Calu3 (cell line): ENCODE measurements at regions not wholly inside any gene's neighbourhood (a gene's known extent, or its start where the extent isn't known, plus 50 kb on each side); places are given as distances from the start of the nearest gene placed in this dataset.

Experiments used
- BruUV-seq: library from RNA; stranded (reverse); fragments of 400-500 nt; replicated peaks from 2 replicates; lab custom pipeline; 2021; lab: Mats Ljungman, UMichigan
- CTCF ChIA-PET: fragments of 300-600 bp; sonication (Branson Sonifier 250); formaldehyde crosslinking; loops from one replicate; lab custom pipeline; 2022; ENCODE audit warnings: antibody characterized with exemption; lab: Charles Lee
- DNase-seq: peaks from one replicate; pipeline ENCODE4 v3.0.0; 2022
- H3K27ac Mint-ChIP-seq: one replicate; pipeline ENCODE4 v1.8.0; 2022; ENCODE audit warnings: mixed read lengths; ENCODE audit not compliant: unreplicated experiment
- H3K27me3 Mint-ChIP-seq: one replicate; pipeline ENCODE4 v1.8.0; 2022; ENCODE audit warnings: mixed read lengths; ENCODE audit not compliant: unreplicated experiment
- H3K36me3 Mint-ChIP-seq: one replicate; pipeline ENCODE4 v1.8.0; 2022; ENCODE audit warnings: mild to moderate bottlenecking, moderate library complexity, mixed read lengths; ENCODE audit not compliant: insufficient read depth, unreplicated experiment
- H3K4me1 Mint-ChIP-seq: one replicate; pipeline ENCODE4 v1.8.0; 2022; ENCODE audit warnings: mild to moderate bottlenecking, low read depth, mixed read lengths; ENCODE audit not compliant: unreplicated experiment
- H3K4me3 Mint-ChIP-seq: one replicate; pipeline ENCODE4 v1.8.0; 2022; ENCODE audit warnings: mild to moderate bottlenecking, low read depth, moderate library complexity, mixed read lengths; ENCODE audit not compliant: unreplicated experiment
- H3K9me3 Mint-ChIP-seq: one replicate; pipeline ENCODE4 v1.8.0; 2022; ENCODE audit warnings: low read depth, mixed read lengths; ENCODE audit not compliant: unreplicated experiment
- intact Hi-C: fragments of 100-400 bp; cut with micrococcal nuclease; formaldehyde crosslinking; loops from one replicate; pipeline ENCODE4 v1.10.0; 2022; ENCODE audit not compliant: unreplicated experiment
- TF ChIP-seq, protein P1 (sequence below): fragments of 200-600 bp; IDR thresholded peaks from one replicate; pipeline ENCODE4 v1.8.0; 2022; ENCODE audit warnings: antibody characterized with exemption; ENCODE audit not compliant: unreplicated experiment

DNA sequence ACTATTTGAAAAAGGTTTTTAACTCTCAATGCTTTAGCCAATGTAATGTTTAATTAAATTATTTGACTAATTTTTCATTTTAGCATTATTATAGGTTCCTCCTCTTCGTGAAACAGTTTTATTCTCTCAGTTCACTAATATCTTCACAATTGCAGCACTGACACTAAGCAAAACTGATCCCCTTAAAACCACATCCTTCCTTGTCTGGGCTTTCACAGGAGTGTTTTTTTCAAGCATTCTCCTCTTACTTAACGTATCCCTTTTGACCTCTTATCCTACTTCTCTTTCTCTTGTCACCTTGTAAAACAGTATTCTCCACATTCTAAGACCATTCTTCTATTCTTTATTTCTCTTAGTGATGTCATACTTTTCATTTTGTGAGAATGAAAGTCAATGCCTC is 112.8 kb downstream of the DSC3 start:
- no TSS peak for BruUV-seq
- TF ChIP-seq, protein P1, sequence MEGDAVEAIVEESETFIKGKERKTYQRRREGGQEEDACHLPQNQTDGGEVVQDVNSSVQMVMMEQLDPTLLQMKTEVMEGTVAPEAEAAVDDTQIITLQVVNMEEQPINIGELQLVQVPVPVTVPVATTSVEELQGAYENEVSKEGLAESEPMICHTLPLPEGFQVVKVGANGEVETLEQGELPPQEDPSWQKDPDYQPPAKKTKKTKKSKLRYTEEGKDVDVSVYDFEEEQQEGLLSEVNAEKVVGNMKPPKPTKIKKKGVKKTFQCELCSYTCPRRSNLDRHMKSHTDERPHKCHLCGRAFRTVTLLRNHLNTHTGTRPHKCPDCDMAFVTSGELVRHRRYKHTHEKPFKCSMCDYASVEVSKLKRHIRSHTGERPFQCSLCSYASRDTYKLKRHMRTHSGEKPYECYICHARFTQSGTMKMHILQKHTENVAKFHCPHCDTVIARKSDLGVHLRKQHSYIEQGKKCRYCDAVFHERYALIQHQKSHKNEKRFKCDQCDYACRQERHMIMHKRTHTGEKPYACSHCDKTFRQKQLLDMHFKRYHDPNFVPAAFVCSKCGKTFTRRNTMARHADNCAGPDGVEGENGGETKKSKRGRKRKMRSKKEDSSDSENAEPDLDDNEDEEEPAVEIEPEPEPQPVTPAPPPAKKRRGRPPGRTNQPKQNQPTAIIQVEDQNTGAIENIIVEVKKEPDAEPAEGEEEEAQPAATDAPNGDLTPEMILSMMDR = no peak
- no peak for DNase-seq
- Mint-ChIP-seq H3K27me3 (no peaks in the 10 kb centered on the region), H3K27ac (no peak overlapping the region), H3K9me3 (no peaks in the 10 kb centered on the region), H3K4me1 (peaks cover 8% of the 10 kb centered on the region), H3K4me3 (no peak overlapping the region), H3K36me3 (no peaks in the 10 kb centered on the region)
- CTCF ChIA-PET = no interaction called here
- intact Hi-C loops = no loop called here

GRCh38 chr18:30929065-30929464 is 113.5 kb downstream of the DSC3 start:
- TF ChIP-seq, protein P1 = no peak
- H3K27ac Mint-ChIP-seq = no peak overlapping the region
- no peaks in the 10 kb centered on the region for H3K9me3 Mint-ChIP-seq
- intact Hi-C loops = no loop called here
- no TSS peak for BruUV-seq
- no peaks in the 10 kb centered on the region for H3K27me3 Mint-ChIP-seq
- no peak overlapping the region for H3K4me3 Mint-ChIP-seq
- peaks cover 8% of the 10 kb centered on the region for H3K4me1 Mint-ChIP-seq
- no peak for DNase-seq
- H3K36me3 Mint-ChIP-seq = no peaks in the 10 kb centered on the region
- CTCF ChIA-PET = no interaction called here

DNA sequence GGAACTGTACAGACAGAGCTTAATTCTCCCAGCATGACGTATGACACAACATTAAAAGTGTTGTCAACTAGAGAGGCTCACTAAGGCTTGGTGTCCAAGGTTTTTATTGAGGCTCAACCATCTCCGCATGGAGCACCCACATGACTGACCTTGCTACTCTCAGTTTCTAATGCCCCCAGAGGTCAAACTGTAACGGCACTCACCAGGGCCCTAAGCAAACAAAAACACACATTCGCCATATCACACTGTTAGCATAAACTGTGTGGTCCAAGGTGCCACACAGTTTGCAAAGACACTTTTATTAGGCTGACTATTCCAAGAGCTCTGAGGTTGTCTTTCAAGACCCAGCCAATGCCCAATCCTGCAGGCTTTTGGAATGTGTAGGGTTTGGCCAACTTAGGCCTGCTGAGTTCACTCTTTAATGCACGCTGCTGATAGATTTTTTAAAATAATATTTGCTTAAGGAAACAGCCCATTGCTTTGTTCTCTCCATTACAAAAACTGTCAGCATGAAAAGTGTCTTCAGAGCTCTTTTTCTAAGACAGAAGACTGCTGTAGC is 114.9 kb downstream of the DSC3 start:
- TF ChIP-seq, protein P1 = no peak
- H3K27ac Mint-ChIP-seq = no peak overlapping the region
- DNase-seq = no peak
- no peak overlapping the region for H3K4me3 Mint-ChIP-seq
- no peaks in the 10 kb centered on the region for H3K27me3 Mint-ChIP-seq
- CTCF ChIA-PET = interaction anchor here (0.6 kb wide), 2 partner anchors 631 to 1157 kb away, joined by 3 read pairs; no protein-coding TSS in a partner anchor
- no peaks in the 10 kb centered on the region for H3K9me3 Mint-ChIP-seq
- H3K36me3 Mint-ChIP-seq = no peaks in the 10 kb centered on the region
- peaks cover 8% of the 10 kb centered on the region for H3K4me1 Mint-ChIP-seq
- intact Hi-C loops = no loop called here
- no TSS peak for BruUV-seq

DNA sequence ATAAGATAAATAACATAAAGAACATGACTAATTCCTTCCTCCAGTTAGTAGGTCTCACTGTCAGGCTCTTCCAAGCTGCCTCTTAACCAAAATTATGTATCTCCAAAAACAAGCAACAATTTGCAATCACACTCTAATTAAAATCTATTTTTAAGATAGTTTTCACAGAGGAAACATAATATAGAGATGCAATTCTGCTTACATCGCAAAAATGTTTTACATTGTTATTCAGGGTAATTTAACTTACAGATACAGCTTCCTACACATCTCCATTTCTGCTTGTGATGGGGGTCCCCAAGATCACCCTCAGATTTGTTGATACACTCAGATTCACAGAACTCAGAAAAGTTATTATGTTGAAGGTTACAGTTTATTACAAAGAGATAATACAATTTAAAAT is 115.5 kb downstream of the DSC3 start:
- CTCF ChIA-PET = interaction anchor here (0.6 kb wide), 1 partner anchor 1158 kb away, joined by 3 read pairs; no protein-coding TSS in a partner anchor
- H3K27ac Mint-ChIP-seq = no peak overlapping the region
- no peaks in the 10 kb centered on the region for H3K36me3 Mint-ChIP-seq
- no peaks in the 10 kb centered on the region for H3K27me3 Mint-ChIP-seq
- intact Hi-C loops = no loop called here
- DNase-seq = no peak
- no peaks in the 10 kb centered on the region for H3K9me3 Mint-ChIP-seq
- TF ChIP-seq, protein P1 = no peak
- H3K4me1 Mint-ChIP-seq = peaks cover 8% of the 10 kb centered on the region
- no peak overlapping the region for H3K4me3 Mint-ChIP-seq
- no TSS peak for BruUV-seq
